HepG2 (cell line): ENCODE measurements at regions not wholly inside any gene's neighbourhood (a gene's known extent, or its start where the extent isn't known, plus 50 kb on each side); places are given as distances from the start of the nearest gene placed in this dataset.

ENCODE experiments used
- ATAC-seq: fragments of 200-7000 bp; cut with Tn5 transposase; 3 replicates; pipeline ENCODE4 v1.9.1; 2020; ENCODE audit warnings: mild to moderate bottlenecking, moderate library complexity
- BruUV-seq: library from RNA; stranded (reverse); fragments of 400-500 nt; replicated peaks from 2 replicates; lab custom pipeline; 2021; lab: Mats Ljungman, UMichigan
- CTCF ChIA-PET: fragments of 300-600 bp; formaldehyde crosslinking; extraction: SDS; loops from one replicate; lab custom pipeline; 2021; ENCODE audit warnings: low total read pairs, inconsistent platforms, low intra/inter-chr PET ratio; lab: Yijun Ruan, JAX
- POLR2A ChIA-PET: fragments of 350-600 bp; sonication (Branson Sonifier 250); formaldehyde crosslinking; loops from one replicate; lab custom pipeline; 2020; ENCODE audit warnings: antibody characterized with exemption, inconsistent platforms; lab: Yijun Ruan, JAX
- DNase-seq: peaks from one replicate; pipeline ENCODE4 v3.0.0-alpha.2; 2015; ENCODE audit warnings: low spot score
- FAIRE-seq: peaks from 3 replicates; lab custom pipeline; 2011; peaks lifted over from hg19 to GRCh38; lab: Jason Lieb, UNC
- H2AFZ ChIP-seq: one replicate; pipeline ENCODE4 v1.6.1; 2011; ENCODE audit warnings: low read length, inconsistent platforms
- H3K27ac ChIP-seq: fragments of 300-600 bp; 3 replicates; pipeline ENCODE4 v1.8.0; 2011; ENCODE audit warnings: mixed run types, mild to moderate bottlenecking, mixed read lengths, low read length, inconsistent platforms; ENCODE audit not compliant: insufficient read depth; ENCODE audit errors: extremely low read length
- H3K27me3 ChIP-seq, 2 experiments: fragments of 200-600 bp in 1 of 2; 2 replicates in 1 of 2; 3 replicates in 1 of 2; pipeline versions ENCODE4 v1.6.0 to v1.8.0; 2011; ENCODE audit warnings: low read length in 2 of 2, mild to moderate bottlenecking in 2 of 2, moderate library complexity in 2 of 2, inconsistent platforms in 1 of 2; ENCODE audit not compliant: insufficient read depth in 2 of 2, control insufficient read depth in 1 of 2
- H3K36me3 ChIP-seq, 2 experiments: fragments of 200-600 bp in 1 of 2; replicated peaks in 1 of 2; 2 replicates in 1 of 2; 3 replicates in 1 of 2; pipeline versions ENCODE4 v1.5.1 to v1.8.0; 2011; ENCODE audit warnings: low read length in 2 of 2, inconsistent platforms in 1 of 2; ENCODE audit not compliant: insufficient read depth in 2 of 2, control insufficient read depth in 1 of 2
- H3K4me1 ChIP-seq: 2 replicates; pipeline ENCODE4 v1.5.1; 2012; ENCODE audit warnings: low read length, inconsistent platforms; ENCODE audit not compliant: insufficient read depth
- H3K4me2 ChIP-seq: 2 replicates; pipeline ENCODE4 v1.6.0; 2011; ENCODE audit warnings: low read depth, low read length, inconsistent platforms
- H3K4me3 ChIP-seq, 3 experiments: fragments of 200-600 bp in 1 of 3; sonication (generic), shearing (Covaris generic) in 1 of 3; replicated peaks in 1 of 3; 2 replicates each; pipeline ENCODE4 v1.5.1; 2011 to 2016; ENCODE audit warnings: low read length in 3 of 3, inconsistent platforms in 2 of 3, low read depth in 2 of 3, mild to moderate bottlenecking in 2 of 3, control low read depth in 1 of 3, mixed read lengths in 1 of 3; ENCODE audit not compliant: insufficient read depth in 1 of 3
- H3K79me2 ChIP-seq: one replicate; pipeline ENCODE4 v1.6.1; 2011; ENCODE audit warnings: low read length, inconsistent platforms; ENCODE audit not compliant: insufficient read depth
- H3K9ac ChIP-seq: 2 replicates; pipeline ENCODE4 v1.6.0; 2011; ENCODE audit warnings: mild to moderate bottlenecking, low read depth, low read length, inconsistent platforms; ENCODE audit not compliant: insufficient read depth
- H3K9me3 ChIP-seq: 2 replicates; pipeline ENCODE4 v1.5.1; 2012; ENCODE audit warnings: mild to moderate bottlenecking, low read length
- H4K20me1 ChIP-seq: 2 replicates; pipeline ENCODE4 v1.6.0; 2011; ENCODE audit warnings: inconsistent platforms, mild to moderate bottlenecking, low read length, moderate library complexity; ENCODE audit not compliant: insufficient read depth
- ATM ChIP-seq: fragments of 450-650 bp; IDR thresholded peaks from 2 replicates; pipeline ENCODE4 v1.7.1; 2017; ENCODE audit warnings: mild to moderate bottlenecking, borderline replicate concordance
- EEA1 ChIP-seq: sonication (generic); formaldehyde crosslinking; IDR thresholded peaks from 2 replicates; pipeline ENCODE4 v1.5.1; 2020; ENCODE audit warnings: mild to moderate bottlenecking, missing genetic modification reagents, borderline replicate concordance
- GATAD2A ChIP-seq: IDR thresholded peaks from 2 replicates; pipeline ENCODE4 v1.6.1; 2016
- NCOR1 ChIP-seq: fragments of 200-600 bp; sonication (generic); IDR thresholded peaks from 2 replicates; pipeline ENCODE4 v1.7.0; 2017; ENCODE audit warnings: antibody characterized with exemption, low read length, borderline replicate concordance
- RELA ChIP-seq: sonication (generic); formaldehyde crosslinking; IDR thresholded peaks from 2 replicates; pipeline ENCODE4 v1.4.0; 2020; ENCODE audit warnings: missing genetic modification reagents
- USF2 ChIP-seq, 2 experiments: sonication (generic) in 1 of 2; formaldehyde crosslinking in 1 of 2; IDR thresholded peaks; 2 replicates each; pipeline versions ENCODE4 v1.5.1 to v1.6.1; 2011 to 2020; ENCODE audit warnings: borderline replicate concordance in 1 of 2, low read depth in 1 of 2, low read length in 1 of 2, mild to moderate bottlenecking in 1 of 2, missing genetic modification reagents in 1 of 2, moderate library complexity in 1 of 2
- ZNF101 ChIP-seq: sonication (generic); formaldehyde crosslinking; IDR thresholded peaks from 2 replicates; pipeline ENCODE4 v1.4.0; 2020; ENCODE audit warnings: mild to moderate bottlenecking, low read depth, missing genetic modification reagents, borderline replicate concordance
- ZNF354B ChIP-seq: sonication (generic); formaldehyde crosslinking; IDR thresholded peaks from 2 replicates; pipeline ENCODE4 v1.8.0; 2022; ENCODE audit warnings: mild to moderate bottlenecking, missing genetic modification reagents
- ZNF780A ChIP-seq: sonication (generic); formaldehyde crosslinking; IDR thresholded peaks from 2 replicates; pipeline ENCODE4 v1.8.0; 2022; ENCODE audit warnings: mild to moderate bottlenecking, missing genetic modification reagents, moderate library complexity
- ZNF878 ChIP-seq: sonication (generic); formaldehyde crosslinking; IDR thresholded peaks from 2 replicates; pipeline ENCODE4 v1.8.1; 2023; ENCODE audit warnings: mild to moderate bottlenecking, missing genetic modification reagents, moderate library complexity
- WGBS: methylation state at CpG from one replicate; pipeline ENCODE4 v1.1.6; 2017; ENCODE audit warnings: low lambda C conversion rate; 5-methylcytosine and 5-hydroxymethylcytosine counted together
- in situ Hi-C: cut with HindIII; loops from 2 replicates; pipeline ENCODE4 v1.10.0; 2017; ENCODE audit warnings: low pct_unique_long_range_greater_than_20kb; ENCODE audit not compliant: extremely low pct_ligation_motif_present
- intact Hi-C: fragments of 100-400 bp; cut with micrococcal nuclease; formaldehyde crosslinking; loops from one replicate; pipeline ENCODE4 v1.10.0; 2022; ENCODE audit not compliant: unreplicated experiment

- H3K9ac ChIP-seq = no peak overlapping the region
- ChIA-PET POLR2A (no interaction called here), CTCF (no interaction called here)
- no peaks in the 10 kb centered on the region for H3K79me2 ChIP-seq
- H3K27ac ChIP-seq = no peak overlapping the region
- BruUV-seq = no TSS peak
- no peak overlapping the region for H3K4me3 ChIP-seq
- no peak overlapping the region for H2AFZ ChIP-seq
- H3K4me1 ChIP-seq = peaks cover 12% of the 10 kb centered on the region
- intact Hi-C loops = no loop called here
- TF ChIP-seq USF2 (IDR thresholded peaks at IDR 0.05; ENCODE audit: low read depth, low read length) (no peak), USF2 (CRISPR knock-in tag; IDR thresholded peaks at IDR 0.05; ENCODE audit: borderline replicate concordance) (no peak), ZNF878 (CRISPR knock-in tag) (no peak), ZNF101 (CRISPR knock-in tag) (no peak), RELA (CRISPR knock-in tag) (no peak)
- TF ChIP-seq, all 625 proteins: peak for 0
- no peak for FAIRE-seq
- H4K20me1 ChIP-seq = no peaks in the 10 kb centered on the region
- H3K36me3 ChIP-seq = no peaks in the 10 kb centered on the region
- in situ Hi-C loops = no loop called here
- H3K4me2 ChIP-seq = no peak overlapping the region
- no peaks in the 10 kb centered on the region for H3K27me3 ChIP-seq
- H3K9me3 ChIP-seq = no peaks in the 10 kb centered on the region
- DNase-seq = no peak
- ATAC-seq = no peak
Measured at GRCh38 chr14:53740570-53740969, 216.1 kb downstream of the BMP4 start.

GRCh38 chr14:53735916-53736315, 220.7 kb downstream of the BMP4 start:
- H3K27me3 ChIP-seq = no peaks in the 10 kb centered on the region
- no peak overlapping the region for H3K4me2 ChIP-seq
- no peak overlapping the region for H2AFZ ChIP-seq
- H3K79me2 ChIP-seq = no peaks in the 10 kb centered on the region
- DNase-seq (no peak), FAIRE-seq (no peak), ATAC-seq (no peak)
- in situ Hi-C loops = no loop called here
- POLR2A ChIA-PET = no interaction called here
- H3K4me1 ChIP-seq = peaks cover 9% of the 10 kb centered on the region
- H3K36me3 ChIP-seq = no peaks in the 10 kb centered on the region
- H3K4me3 ChIP-seq = no peak overlapping the region
- no peaks in the 10 kb centered on the region for H3K9me3 ChIP-seq
- H3K27ac ChIP-seq = no peak overlapping the region
- TF ChIP-seq ATM (no peak), EEA1 (no peak), NCOR1 (no peak), GATAD2A (CRISPR knock-in tag) (no peak), ZNF780A (CRISPR knock-in tag) (no peak), ZNF354B (CRISPR knock-in tag) (no peak)
- CTCF ChIA-PET = no interaction called here
- H3K9ac ChIP-seq = no peak overlapping the region
- 70% methylated on average over 2 of the region's 2 CpGs for whole genome bisulfite sequencing
- BruUV-seq = no TSS peak
- intact Hi-C loops = no loop called here
- H4K20me1 ChIP-seq = no peaks in the 10 kb centered on the region
